Hepatocyte (in vitro differentiated cells): ENCODE measurements at regions not wholly inside any gene's neighbourhood (a gene's known extent, or its start where the extent isn't known, plus 50 kb on each side); places are given as distances from the start of the nearest gene placed in this dataset.

ENCODE experiments used
- CTCF ChIP-seq: fragments of 200-600 bp; sonication (generic); IDR thresholded peaks from 2 replicates; pipeline ENCODE4 v1.5.1; 2016; ENCODE audit warnings: antibody characterized with exemption, mild to moderate bottlenecking; ENCODE audit not compliant: poor library complexity
- EZH2 ChIP-seq: fragments of 200-600 bp; sonication (generic); IDR thresholded peaks from 2 replicates; pipeline ENCODE4 v1.6.1; 2016; ENCODE audit warnings: antibody characterized with exemption, mild to moderate bottlenecking, borderline replicate concordance

DNA sequence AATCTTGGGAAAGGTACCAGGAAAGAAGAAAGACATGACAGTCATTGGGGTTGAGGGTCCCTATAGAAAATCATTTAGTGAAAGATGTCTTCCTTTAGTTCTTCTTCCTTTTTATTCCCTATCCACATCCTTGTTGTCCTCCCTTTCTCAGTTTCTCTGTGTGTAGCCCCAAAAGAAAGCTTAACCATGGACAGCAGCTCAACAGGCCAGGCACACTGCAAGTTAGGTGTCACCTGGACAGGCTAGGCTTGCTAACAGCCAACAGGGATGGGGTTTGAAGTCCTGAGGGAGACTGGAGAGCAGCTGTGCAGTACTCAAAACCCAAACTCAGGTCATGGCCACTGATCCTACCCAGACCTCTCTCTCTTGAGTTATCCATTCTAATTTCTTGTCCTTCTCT lies 543.1 kb downstream of the TUSC7 start:
- TF ChIP-seq CTCF (no peak), EZH2 (no peak)
